Epidermal melanocyte (primary cell): ENCODE measurements at regions not wholly inside any gene's neighbourhood (a gene's known extent, or its start where the extent isn't known, plus 50 kb on each side); places are given as distances from the start of the nearest gene placed in this dataset.

ENCODE experiments used
- DNase-seq: peaks from one replicate; pipeline ENCODE4 v3.0.0; 2011; ENCODE audit warnings: low spot score; ENCODE audit not compliant: insufficient read length

- DNase-seq, result no peak
Measured at GRCh38 chr15:47542312-47542989, 174.9 kb upstream of the SEMA6D start.

GRCh38 chr15:47548231-47548630 is 169.1 kb upstream of the SEMA6D start:
- DNase-seq, result no peak

GRCh38 chr15:47548986-47549385 is 168.3 kb upstream of the SEMA6D start:
- no peak for DNase-seq

GRCh38 chr15:47551079-47551478 is 166.2 kb upstream of the SEMA6D start:
- DNase-seq, result no peak

DNA sequence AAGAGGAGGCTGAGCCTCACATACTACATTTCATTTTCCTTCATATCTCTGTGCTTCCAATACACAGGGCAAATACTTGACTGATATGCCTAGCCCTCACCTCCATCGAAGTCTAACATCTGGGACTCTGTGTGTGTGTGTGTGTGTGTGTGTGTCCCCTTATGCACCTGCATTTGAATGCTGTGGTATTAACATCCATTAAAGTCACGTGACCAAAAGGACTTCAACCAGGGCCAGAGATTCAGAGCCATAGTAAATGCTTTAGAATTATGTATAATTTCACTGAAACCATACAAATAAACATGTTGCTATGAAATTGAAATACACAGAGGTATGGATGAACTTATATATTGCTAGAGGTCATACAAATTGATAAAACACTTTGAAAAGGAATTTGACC is 165.8 kb upstream of the SEMA6D start:
- DNase-seq, result no peak

GRCh38 chr15:47552978-47553608 is 164.2 kb upstream of the SEMA6D start:
- no peak for DNase-seq

DNA sequence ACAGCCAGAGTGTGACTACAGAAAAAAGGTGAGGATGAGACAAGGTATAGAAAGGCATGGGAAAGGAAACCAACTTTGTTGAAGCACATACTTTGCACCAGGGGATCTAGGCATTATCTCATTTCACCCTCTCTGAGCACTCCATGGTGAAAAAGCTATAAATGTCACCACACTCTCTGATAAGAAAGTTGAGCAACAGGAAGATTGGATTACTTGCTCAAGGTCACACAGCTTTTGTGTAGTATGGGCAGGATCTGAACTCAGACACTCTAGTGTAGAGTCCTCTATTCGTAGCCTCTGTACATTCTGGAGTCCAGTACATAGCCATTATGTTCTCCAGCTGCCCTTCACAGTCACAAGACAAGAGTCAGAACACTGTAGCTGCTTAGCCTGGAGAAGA is 163.4 kb upstream of the SEMA6D start:
- no peak for DNase-seq

- DNase-seq, result no peak
Measured at GRCh38 chr15:47561102-47561501, 156.2 kb upstream of the SEMA6D start.

DNA sequence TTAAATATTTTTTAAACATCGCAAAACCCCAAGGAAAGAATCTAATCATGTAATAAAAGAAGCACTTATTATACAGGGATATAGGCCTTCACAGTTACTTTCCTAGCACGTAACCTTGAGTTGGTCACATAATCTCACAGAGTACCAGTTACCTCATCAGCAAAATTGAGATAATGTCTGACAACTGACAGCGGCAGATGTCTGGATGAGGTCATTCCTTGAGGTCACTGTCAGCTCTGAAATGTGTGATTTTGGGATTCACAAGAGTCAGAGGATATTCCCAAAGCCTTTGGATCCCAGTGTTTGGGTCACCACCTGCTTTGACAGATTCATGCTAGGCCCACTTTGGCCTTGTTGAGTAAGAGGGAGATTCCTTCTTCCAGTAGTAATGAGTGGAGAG is 151.4 kb upstream of the SEMA6D start:
- DNase-seq, result no peak

DNA sequence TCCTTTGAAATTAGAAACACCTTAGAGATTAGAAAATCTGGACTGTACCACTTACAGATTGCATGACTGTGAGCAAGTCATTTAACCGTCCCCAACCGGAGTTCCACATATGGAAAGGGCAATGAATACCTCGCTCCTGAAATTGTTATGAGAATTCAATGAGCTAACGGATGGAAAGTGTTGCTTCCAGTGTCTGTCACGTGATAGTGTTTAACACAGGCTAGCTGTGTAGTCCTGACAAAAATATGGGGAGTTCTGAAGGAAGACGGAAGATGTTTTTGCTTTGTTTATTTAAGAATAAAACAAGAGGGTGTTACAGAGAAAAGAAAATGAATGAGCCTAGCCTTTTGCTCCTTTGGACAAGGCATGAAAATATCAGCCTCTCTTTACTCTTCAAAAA is 150.7 kb upstream of the SEMA6D start:
- DNase-seq, result no peak

DNA sequence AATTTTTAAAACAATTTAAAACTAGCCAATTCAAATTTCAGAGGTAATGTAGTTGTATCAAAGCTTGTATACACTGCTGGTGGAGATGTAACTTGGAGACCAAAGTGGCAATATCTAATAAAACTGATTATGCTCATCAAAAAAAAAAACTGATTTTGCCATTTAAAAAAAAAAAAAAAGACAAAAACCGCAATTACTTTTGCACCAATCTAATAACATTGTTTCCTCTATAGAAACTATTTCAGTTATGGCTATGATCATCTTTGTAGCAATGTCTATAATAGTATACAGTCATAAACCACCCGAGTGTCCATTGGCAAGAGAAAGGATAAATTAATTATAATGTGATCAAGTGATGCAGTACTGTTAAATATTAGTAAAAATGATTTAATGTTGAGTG is 149.3 kb upstream of the SEMA6D start:
- DNase-seq, result no peak

- DNase-seq, result no peak
Measured at GRCh38 chr15:47570044-47570443, 147.3 kb upstream of the SEMA6D start.

- DNase-seq, result no peak
Measured at GRCh38 chr15:47570451-47570850, 146.9 kb upstream of the SEMA6D start.

GRCh38 chr15:47570881-47571640 is 146.2 kb upstream of the SEMA6D start:
- no peak for DNase-seq

GRCh38 chr15:47573673-47574072 is 143.6 kb upstream of the SEMA6D start:
- DNase-seq, result no peak

- DNase-seq, result no peak
Measured at GRCh38 chr15:47577000-47577399, 140.3 kb upstream of the SEMA6D start.

DNA sequence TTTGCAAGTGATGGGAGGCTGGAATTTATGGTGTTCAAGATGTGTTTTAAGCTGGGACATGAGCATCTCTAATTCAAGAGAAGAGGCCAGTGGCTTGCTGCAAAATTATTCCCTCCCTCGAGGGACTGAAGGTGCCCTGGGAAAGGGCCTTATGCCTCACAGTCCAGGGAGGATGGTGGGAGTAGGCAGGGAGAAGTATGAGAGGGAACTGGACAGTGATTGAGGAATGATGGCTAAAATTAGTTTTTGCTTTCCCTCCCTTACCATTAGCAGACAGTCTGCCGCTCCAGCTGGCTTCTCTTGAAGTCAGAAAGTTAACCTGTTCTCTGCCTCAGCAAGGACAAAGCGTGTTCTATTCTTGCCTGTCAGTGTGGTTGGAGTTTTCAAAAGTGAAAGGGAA is 139.8 kb upstream of the SEMA6D start:
- no peak for DNase-seq

DNA sequence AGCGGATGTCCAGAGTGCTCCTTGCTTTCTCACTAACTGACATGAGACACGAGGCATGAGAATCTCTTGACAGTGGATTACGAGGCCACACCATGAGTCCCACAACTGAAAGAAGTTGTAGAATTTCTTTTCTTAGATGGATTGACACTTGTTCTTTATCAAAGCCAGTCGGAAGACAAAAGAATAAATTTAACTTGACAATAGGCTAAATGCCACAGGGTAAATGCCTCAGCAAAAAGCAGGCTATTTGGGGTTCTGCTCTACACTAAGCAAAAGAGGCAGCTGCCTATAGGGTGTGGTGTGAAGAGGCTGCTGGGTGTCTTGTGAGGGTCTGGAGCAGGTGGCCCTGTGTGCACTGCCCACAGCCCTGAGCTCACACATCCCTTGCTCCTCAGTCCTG is 135.1 kb upstream of the SEMA6D start:
- no peak for DNase-seq

- DNase-seq, result no peak
Measured at GRCh38 chr15:47584316-47584715, 133.0 kb upstream of the SEMA6D start.

DNA sequence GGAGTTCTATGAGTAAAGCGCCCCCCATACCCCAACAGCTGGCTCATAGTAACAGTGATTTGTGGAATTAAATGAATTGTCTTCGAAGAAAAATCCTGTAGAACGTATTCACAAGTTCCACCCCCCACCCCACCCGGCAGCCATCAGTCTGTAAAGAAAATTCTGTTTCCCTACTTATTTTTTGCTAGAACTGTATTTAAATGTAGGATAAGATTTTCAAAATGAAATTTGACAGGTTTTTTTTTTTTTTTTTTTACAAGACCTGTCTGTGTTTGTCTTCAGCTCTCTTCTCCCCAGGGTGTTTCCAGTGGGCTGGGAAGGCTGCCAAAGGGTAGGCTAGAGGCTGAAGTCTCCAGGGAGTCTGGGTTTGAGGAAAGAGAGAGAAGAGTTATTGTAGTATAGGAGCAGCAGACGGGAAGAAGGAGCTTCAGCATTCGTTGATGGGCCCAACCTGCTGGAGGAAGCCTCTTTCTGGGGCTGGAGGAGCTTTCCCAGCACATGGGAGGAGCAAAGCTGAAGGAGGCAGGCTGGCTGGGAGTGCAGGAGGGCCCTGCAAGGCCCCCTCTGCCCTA is 130.6 kb upstream of the SEMA6D start:
- no peak for DNase-seq

DNA sequence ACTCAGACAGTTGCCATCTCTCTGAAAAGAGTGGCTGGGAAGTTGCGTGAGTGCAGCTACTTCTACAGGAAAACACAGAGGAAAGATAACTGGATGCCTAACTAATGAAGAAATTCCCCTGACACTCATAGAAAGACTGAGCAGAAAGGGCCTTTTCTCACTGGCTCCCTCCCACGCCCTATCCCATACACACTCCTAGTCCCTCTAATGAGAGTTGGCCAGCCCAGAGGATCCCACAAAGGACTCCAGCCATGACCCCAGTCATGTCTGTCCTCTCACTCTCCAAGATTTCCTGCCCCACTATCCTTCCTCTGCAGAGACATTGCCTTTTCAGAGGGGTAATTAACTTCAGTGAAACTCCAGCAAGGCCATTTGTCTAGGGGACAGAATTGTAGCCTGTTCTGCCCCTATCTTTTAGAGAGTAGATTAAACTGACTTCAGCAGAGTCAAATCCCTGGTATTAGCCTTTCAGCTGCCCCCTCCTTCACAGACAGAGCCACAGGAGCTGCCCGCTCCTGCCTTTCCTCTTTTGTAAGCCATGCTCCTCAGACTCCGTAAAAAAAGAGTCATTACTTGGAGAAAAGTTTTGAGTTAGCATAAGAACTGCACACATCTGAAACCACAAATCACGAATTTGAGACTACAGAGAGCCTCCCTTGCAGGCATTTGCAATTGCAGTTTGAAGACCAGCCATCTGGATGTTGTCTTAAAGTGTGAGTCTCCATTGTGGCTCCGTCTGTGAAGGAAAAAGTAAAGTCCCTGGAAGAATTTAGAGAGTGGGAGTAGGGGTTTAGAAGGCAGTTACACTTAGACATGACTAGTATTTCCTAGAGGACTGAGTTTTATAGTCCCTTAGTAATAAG is 129.1 kb upstream of the SEMA6D start:
- no peak for DNase-seq
